Ureter (tissue), 1 donor: ENCODE measurements at regions not wholly inside any gene's neighbourhood (a gene's known extent, or its start where the extent isn't known, plus 50 kb on each side); places are given as distances from the start of the nearest gene placed in this dataset.

Experiments
- DNase-seq: peaks from one replicate; pipeline ENCODE4 v3.0.0-alpha.2; 2020; ENCODE audit warnings: low spot score
- donor health status: DM: yes; HTN: yes; CAD: no.

DNA sequence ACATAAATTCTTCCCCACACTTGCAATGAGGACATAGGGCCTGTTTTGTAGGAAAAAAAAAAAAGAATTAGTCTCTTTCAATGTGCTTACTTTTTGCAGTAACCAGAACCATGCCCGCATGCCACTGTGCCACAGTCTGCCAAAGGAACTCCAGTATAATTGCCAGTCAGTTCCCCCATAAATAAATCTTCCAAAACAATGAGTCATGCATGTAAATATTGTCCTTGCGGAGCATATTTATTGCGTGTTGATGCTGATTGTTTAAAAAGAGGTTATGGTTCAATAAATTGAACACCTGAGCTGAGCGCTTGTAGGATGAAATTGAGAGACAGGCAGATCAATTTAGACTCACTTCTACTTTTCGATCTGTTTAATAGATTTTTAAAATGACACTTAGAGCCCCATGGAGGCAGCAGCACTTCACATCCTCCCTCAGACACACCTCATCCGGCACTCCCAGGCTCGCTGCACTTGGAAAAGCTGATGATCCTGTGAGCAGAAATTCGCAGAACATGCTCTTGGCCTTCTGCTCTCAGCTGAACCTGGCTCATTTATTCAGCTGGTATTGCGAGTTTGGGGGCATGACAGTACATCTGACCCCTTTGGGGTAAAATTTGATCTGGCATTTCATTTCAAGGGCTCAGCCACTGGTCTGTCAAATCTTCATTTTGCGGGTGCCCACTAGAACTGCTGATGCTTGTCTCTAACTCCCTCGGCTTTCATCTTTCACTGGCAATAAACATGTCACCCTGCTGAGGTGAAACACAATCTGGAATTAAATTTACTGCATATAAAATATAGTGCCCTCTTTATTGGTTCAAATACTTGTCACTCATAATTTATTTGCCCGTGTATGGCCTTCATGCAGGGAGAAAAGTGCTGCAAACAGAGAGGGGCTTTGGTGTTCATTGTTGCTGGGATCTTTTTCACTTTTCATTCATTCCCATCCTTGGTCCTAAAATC is 371.1 kb upstream of the POU3F2 start:
- no peak for DNase-seq

DNA sequence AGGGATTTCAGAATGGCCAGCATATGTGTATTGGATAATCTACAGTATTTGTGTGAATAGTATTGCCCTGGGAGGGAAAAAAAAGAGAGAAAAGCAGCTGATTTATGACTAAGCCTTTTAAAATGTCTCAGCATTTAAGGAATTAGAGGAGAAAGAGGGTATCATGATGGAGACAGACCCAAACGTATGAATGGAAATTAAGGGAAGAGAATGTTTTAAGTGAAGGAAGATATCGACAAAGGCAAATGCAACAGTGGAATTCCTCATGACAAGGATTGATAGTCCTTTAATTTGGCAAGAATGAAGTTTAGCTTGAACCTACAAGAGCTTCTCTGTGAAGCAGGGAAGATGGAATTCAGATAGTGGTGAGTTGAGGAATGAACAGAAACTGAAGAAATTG is 367.3 kb upstream of the POU3F2 start:
- DNase-seq = no peak

DNA sequence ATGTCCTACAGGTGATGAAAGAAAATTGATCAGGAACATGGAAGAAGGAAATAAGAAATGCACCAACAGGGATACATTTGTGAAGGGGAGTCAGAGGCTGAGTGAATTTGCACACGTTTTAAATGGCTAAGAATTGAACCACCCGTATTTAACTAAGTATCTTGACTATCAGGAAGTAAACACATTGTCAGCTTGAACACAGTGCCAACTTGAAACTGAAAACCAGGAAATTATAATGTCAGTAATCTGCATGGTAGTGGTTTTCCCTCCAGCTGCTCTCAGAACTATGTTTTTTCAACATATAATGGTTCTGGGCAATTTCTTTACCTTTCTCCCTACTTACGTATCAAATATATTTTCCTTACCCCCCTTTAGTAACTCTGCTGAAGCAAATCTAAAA is 366.5 kb upstream of the POU3F2 start:
- DNase-seq = no peak

DNA sequence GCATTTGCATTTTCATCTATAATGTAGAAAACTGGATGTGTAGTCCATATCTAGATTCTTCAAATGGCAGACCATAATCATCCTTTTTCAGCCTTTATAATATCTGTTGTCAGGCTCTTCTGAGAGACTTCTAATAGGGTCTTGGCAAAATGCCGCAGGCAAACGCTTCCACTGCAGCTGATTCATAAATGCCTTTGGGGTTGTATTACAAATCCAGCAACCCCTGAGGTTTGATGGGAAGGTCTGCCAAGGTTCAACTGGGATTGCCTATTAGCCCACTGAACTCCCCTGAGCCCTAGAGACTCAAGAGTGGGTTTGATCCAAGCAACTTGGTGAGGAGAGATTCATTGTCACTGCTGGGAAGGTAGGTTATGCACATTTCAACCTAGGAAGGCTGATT is 365.2 kb upstream of the POU3F2 start:
- DNase-seq = no peak

DNA sequence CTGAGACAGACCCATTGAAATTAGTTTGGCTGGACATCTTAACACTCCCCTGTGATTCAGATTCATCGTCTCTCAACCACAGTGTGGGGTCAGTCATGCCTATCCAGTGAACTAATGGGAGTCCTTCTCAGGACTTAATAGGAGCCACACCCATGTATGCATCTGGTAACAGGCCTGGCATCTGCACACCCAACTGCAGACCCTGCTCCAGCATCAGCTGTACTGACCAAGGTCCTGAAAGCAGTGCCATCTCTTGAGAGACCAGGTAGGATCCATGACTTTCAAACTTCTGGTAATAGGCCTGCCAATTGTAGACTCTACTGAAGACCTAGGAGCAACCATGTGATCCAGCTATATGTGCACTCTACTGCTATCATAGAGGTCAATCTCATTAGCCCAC is 363.6 kb upstream of the POU3F2 start:
- no peak for DNase-seq

DNA sequence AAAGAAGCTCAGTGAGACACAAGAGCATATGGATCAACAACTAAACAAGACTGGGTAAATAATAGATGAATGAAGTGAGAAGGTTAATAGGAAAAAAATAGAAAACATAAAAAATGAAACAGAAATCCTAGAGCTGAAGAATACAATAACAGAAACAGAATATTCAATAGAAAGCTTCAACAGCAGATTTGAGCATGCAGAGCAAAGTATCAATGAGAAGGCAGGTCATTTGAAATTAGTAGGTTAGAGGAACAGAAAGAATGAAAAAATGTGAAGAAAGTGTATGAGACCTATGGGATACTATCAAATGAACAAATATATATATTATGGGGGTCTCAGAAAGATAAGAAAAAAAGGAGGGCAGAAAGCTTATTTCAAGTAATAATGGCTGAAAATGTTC is 362.9 kb upstream of the POU3F2 start:
- DNase-seq = no peak

DNA sequence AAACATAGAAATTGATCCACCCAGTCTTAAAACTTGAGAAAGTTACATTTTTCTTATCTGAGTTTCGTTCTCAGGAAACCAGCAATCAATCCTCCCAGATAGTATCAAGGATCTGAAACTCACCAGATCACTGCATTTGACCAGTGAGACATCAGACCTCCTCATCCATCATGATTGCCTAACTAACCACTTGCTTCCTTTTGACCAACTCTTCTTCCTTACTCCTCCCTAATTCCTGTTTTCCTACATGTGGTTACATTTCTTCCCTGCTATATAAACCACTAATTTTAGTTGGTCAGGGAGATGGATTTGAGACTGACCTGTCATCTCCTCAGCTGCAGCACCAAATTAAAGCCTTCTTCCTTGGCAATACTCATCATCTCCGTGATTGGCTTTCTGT is 357.1 kb upstream of the POU3F2 start:
- no peak for DNase-seq

DNA sequence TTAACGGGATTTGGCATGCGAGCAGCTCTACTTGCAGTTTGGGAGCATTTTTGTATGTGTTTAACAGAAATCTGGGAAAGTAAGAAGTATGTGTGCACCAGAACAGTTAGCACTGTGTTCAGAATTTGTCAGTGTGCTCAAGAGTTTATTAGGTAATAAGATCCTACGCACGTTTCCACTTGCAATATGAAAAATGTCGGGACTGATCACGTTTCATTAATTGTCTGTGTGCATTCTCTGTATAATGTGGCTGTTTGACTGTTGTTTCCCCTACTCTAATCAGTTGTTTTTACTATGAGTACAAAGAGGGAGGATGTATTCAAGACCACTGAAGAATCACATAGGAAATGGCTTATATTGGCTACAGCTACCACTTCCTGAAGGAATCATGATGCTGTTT is 349.7 kb upstream of the POU3F2 start:
- no peak for DNase-seq

DNA sequence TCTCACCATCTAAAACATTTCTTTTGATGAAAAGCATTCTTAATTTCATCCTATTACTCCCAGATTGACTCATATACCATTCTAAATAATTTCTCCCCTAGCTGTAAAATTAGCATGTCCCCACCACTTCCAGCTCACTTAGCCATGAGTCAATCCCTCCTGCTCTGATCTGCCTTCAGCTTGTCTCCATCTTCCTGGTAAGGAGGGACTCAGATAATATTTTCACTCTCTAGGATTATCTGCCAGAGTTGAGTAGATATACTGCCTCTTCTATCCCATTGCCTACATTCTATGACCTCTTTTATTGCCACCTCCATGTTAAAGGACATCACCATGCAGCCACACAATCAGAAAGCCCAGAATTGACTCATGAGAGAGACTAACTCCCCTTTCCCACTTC is 348.8 kb upstream of the POU3F2 start:
- no peak for DNase-seq

DNA sequence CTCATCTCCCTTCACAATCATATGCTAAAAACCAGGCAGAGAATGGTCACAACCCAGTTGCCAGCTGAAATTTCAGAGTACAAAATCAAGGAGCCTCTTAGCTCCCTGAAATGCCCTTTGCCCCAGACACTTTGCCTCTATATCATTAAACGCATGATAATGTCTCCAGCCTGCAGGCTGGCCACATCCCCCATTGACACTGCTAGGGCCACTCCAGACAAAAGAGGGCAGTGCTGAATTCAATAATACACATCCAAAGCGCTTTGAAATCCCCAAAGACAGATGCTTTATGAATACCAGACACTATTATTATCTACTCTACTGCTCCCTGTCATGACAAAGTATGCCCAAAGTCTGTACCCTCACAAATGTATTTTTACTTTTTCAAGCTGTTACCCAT is 348.3 kb upstream of the POU3F2 start:
- DNase-seq = no peak

DNA sequence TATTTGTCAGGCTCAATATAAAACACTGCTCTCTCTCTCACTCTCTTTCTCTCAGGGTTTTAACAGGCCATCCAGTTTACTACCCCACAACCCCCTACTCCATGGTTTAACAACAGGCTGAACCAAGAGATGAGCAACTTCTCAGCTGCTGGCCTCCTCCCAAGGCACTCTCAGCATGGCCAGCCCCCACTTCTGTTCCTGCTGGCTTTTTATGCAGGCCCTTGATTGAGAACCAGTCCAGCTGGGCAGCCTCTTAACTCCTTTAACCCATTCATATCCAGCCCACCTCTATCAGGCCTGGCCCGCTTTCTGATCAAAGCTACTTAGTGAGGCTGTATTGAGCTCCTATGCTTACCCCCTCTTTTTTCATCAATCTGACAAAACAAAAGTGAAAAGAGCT is 346.8 kb upstream of the POU3F2 start:
- DNase-seq = no peak

DNA sequence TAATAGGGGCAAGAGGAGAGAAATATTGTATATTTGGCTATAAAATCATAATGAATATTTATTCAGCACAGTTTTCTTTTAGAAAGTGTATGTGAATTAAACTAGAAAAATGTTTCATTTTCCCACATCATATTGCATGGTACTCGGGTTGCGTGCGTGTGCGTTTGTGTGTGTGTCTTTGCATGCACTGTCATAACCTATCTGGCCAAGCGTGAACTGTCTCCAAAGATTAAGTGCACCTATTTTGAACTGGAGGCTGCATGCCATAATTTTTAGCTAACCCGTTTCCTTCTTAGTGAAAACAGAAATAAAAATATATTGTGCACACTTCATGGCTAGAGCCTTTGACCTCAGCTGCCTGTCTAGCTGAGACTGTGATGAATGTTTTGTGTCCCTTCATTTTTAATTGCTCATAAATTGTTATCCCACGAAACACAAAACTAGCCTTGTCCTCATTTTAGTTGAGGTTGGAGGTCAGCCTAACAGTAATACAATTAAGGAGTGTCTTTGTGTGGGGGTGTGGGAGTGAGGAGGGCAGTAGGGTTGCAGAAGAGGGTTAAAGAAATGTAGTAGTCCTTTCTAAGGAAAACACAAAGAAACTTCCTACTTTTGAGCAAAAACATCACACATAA is 336.1 kb upstream of the POU3F2 start:
- no peak for DNase-seq

DNA sequence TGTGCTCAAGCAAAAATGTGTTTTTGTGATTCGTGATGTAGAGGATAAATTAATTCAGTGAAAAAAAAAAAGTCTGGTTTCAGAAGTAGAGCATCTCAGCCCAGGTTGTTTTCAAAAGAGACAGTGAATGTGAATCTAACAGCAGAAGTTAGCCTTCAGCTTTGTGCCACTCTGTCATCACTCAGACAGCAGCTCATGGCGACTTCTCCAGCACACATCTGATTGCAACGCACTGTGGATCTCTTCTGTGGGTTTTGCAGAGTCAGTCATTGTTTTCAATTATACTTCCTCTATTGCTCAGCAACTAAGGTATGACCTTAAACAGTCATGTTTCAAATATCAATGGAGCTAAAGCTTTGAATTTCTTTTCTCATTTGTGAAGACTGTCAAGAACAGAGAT is 335.5 kb upstream of the POU3F2 start:
- DNase-seq = no peak

DNA sequence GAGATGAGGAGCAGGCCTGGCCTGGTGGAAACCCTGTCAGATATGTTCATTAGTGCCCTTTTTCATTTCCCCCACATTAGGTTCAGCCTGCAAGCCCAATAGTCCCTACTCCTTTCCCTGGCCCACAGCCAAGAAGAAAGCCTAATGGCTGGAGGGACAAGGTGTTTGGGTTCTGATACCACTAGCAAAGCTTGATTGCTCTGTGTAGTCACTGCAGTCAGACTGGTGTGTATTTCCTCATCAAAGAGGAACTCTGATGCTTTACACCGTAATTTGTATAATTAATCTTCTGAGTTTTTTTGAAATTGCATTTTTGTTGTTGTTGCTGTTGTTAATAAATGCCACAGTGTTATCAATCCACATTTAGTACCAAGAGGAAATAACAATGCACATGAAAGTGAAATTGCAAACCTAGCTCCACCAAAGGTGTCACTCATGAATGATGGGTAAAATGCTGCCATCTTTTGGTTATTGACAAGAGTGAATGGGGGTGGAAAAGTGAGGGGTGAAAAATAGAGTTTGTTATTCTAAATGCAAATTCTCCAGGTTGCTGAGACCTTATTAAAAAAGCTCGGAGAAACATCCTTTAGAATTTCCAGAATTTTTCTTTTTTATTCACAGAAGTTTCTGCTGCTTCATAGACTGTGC is 320.2 kb upstream of the POU3F2 start:
- no peak for DNase-seq

DNA sequence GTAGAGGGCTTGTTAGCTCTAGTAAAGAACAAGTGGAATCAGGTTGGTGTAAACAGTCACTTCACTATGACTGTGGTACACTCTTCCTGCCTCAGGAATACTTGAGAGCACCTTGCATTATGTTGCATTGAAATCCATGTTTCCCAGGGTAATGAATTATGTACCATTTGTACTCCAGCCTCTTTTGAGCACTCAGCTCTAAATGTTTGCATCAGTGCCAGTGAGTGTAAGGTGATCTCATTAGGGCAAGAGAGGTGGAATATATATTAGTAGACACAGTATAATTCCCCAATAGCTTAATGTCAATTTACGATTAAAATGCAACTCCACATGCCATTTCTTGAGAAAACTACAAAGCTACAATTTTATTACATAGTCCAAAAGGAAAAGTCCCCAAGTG is 319.6 kb upstream of the POU3F2 start:
- DNase-seq = no peak

DNA sequence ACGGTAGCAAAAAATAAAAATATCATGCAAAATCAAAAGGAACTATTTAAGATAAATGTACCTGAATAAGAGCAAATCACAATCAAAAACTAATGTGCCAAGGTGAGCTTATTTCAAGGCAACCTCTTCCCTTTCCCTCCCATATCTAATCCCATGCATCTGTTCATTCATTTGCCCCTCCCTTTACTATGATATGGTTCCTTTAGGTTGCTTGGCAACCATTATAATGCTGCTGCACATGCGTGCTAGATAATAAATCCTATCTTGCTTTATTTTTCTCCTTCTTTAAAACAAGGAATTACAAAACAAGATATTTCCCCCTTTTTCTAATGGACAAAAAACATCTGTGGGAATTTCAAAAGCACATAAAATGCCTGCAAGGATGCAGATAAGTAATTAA is 318.2 kb upstream of the POU3F2 start:
- no peak for DNase-seq

DNA sequence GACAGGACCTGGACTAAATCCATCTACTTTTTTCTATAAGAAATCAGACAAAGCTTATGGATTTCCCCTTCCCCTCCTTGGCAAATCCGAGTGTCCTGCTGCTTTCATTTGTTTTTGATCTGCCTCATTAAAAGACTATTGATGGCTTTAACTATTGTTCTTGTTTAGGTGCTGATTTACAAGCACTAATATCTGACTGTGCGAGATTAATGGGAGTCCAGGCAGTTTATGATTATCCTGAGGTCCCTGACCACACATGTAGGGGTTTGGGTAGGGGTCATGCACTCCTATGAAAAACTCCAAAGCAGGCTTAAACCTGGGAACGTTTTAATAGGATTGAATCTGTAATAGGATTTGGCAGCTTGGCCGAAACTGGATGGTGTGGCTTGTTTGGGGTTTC is 317.5 kb upstream of the POU3F2 start:
- no peak for DNase-seq

DNA sequence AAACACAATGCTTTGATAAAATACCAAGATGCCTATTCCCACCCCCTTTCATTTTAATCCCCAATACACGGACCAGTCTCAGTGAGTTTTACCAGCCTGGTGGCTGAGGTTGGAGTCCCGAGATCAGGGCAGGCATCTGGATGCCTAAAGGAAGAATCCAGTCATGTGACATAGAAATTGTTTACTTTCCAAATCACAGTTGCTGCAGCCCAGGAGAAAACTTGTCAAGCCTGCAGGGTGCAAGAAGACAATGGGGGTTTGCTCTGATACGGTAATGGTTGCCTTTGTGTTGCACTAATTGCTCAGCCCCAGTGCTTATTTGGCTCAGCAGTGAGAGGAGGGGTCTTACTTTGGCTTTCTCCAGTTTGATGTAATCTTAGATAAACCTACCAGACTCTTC is 308.5 kb upstream of the POU3F2 start:
- no peak for DNase-seq

DNA sequence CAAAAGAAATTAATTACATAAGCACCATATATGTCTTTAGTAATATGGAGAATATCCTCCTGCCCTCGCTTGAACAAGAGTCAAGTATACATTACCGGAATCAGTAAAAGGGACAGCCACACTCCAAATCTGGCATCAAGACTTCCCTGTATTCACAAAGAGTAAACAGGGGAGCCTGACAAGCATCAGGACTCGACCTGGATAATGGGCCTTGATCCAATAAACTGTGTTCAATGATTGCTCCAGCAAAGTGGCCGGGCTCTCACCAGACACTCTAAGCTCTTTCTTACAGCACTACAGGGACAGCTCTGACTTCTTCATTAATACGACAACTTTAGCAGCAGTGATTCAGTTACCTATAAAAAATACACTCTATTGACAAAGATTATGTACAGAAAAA is 307.9 kb upstream of the POU3F2 start:
- no peak for DNase-seq

DNA sequence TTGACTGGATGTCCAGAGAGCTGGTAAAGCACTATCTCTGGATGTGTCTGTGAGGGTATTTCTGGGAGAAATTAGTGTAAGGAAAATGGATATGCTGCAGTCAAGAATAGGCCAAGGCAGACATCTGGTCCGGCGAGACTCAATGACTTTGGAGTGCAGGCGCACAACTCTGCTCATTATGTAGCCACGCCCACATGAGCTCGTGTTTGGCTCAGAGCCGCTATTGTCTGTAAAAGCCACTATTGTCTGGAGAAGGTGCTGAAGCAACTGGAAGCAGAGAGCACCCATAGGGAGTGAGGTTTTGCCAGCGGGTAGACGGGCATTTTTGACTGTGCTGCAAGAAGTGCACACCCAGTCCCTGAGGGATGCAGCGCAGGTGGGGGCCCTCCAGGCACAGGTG is 305.0 kb upstream of the POU3F2 start:
- DNase-seq = no peak

DNA sequence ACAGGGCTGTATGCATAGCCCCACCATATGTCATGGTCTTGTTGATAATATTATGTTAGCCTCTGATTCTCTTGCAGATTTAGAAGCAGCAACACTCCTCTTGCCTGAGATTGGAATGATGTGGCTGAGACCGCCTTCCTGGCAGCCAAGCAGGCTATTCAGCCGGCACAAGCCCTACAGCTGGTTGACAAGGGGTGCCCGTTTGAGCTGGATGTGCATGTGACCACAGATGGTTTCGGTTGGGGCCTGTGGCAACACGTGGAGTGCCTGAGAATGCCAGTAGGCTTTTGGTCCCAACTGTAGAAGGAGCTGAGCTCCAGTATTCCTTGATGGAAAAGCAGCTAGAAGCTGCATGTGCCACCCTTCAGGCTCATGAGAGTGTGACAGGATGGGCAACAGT is 303.6 kb upstream of the POU3F2 start:
- no peak for DNase-seq

DNA sequence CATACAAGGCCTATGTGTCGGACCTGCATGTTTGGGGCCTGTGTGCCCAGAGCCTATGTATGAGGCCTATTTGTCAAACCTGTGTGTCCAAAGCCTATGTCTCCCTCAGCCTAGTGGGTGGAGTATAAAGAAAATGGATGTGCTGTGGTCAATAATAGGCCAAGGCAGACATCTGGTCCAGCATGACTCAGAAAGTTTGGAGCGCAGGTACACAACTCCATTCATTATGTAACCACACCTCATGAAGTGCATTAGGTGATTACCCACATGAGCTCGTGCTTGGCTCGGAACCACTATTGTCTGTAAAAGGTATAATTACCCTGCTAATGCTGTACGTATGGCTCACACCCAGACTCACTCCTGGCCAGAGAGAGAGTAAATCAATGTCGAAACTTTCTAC is 302.4 kb upstream of the POU3F2 start:
- no peak for DNase-seq

DNA sequence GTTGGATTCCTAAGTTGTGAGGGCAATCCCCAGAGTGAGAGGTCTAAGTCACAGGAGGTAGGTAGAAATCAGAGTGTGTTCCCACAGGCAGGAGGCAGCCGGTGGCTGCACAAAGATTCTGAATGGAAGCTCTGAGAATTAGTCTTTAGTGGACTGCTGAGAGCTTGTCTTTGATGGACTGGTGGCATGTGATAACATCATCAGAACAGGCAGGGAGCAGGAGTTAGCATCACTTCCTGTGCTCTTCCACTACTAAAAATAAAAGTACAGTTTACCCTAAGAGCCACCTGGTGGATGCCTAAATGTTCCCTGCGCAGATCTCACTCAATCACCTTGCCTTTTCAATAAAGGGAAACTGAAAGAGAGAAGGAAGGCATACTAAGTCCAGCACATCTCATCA is 294.6 kb upstream of the POU3F2 start:
- no peak for DNase-seq
